Breast epithelium (tissue), 3 donors: ENCODE measurements at regions not wholly inside any gene's neighbourhood (a gene's known extent, or its start where the extent isn't known, plus 50 kb on each side); places are given as distances from the start of the nearest gene placed in this dataset.

ENCODE experiments used
- CTCF ChIP-seq, 3 donors: fragments of 450-650 bp; IDR thresholded peaks; one replicate each; pipeline ENCODE4 v1.5.1; 2016 to 2017; ENCODE audit warnings: antibody characterized with exemption in 3 of 3, mild to moderate bottlenecking in 3 of 3, moderate library complexity in 3 of 3
- POLR2A ChIP-seq: fragments of 450-650 bp; IDR thresholded peaks from one replicate; pipeline ENCODE4 v1.6.1; 2016; ENCODE audit warnings: antibody characterized with exemption, mild to moderate bottlenecking, moderate library complexity
- POLR2AphosphoS5 ChIP-seq, 3 donors: sonication (generic); formaldehyde crosslinking; IDR thresholded peaks; one replicate each; pipeline ENCODE4 v1.6.1; 2017; ENCODE audit warnings: antibody characterized with exemption in 3 of 3

- TF ChIP-seq CTCF (IDR thresholded peaks at IDR 0.05) (no peak), POLR2A (no peak), POLR2AphosphoS5 (IDR thresholded peaks at IDR 0.05) (no peak)
Measured at GRCh38 chr16:35798885-35799426, 2339.5 kb downstream of the TP53TG3F start.
